ENCODE measurements at regions not wholly inside any gene's neighbourhood (a gene's known extent, or its start where the extent isn't known, plus 50 kb on each side); places are given as distances from the start of the nearest gene placed in this dataset.

DNA sequence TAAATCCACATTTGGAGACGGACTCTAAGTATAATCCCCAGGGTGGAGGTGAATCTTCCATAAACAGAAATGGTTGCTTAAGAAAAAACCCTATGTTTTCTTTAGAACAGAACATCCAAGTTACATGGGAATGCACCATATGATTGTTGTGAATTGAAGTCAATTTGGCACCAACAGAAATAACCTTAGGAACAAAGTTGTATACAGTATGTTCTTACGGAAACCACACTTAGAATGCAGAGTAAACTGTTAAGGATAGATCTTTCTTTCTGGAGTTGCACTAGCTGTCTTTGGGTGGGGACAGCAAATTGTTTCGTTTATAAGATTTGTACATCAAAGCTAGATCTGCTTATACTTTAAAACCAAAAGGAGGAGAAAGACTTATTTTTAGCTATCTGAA lies 316.4 kb downstream of the PTEN start:
- 85% methylated on average over 3 of the region's 3 CpGs; no CpG with 5 or more reads in 1 of the 2 experiments for WGBS, 2 experiments (ENCODE audit: extremely low coverage in 1 of 2, insufficient coverage in 1 of 2, insufficient read length in 1 of 2, insufficient replicate concordance in 2 of 2, low coverage in 1 of 2, low lambda C conversion rate in 2 of 2, missing lambda C conversion rate in 1 of 2)
- Histone ChIP-seq H3K18ac (ENCODE audit: extremely low read depth, low read length) (no peak overlapping the region), H3K23me2 (ENCODE audit: low read depth, low read length) (no peaks in the 10 kb centered on the region), H4K5ac (ENCODE audit: insufficient read length, low read depth, low read length) (no peak overlapping the region), H4K8ac (ENCODE audit: extremely low read depth, insufficient read depth, low read length) (no peak overlapping the region), H3K23ac (ENCODE audit: insufficient read length) (no peak overlapping the region), H3K36me3 (ENCODE audit: control insufficient read depth in 2 of 4, insufficient read depth in 4 of 4, low read length in 3 of 4) (no peaks in the 10 kb centered on the region), H2BK12ac (ENCODE audit: low read depth, low read length) (no peak overlapping the region), H3K9me3 (ENCODE audit: insufficient read depth in 2 of 2, low read depth in 1 of 2, low read length in 1 of 2) (no peaks in the 10 kb centered on the region), H3K79me1 (ENCODE audit: low read depth, low read length) (no peaks in the 10 kb centered on the region), H2BK120ac (replicated peaks; ENCODE audit: low read depth, low read length) (no peak overlapping the region), H3K27ac (ENCODE audit: low read depth, low read length) (no peak overlapping the region), H3K4ac (replicated peaks; ENCODE audit: insufficient read length, low read depth, low read length) (no peak overlapping the region), H2AK5ac (ENCODE audit: low read depth, low read length) (no peak overlapping the region), H3K56ac (replicated peaks; ENCODE audit: insufficient read length, low read depth, low read length) (no peak overlapping the region), H3K27me3 (replicated peaks in 1 of 4; ENCODE audit: control insufficient read depth in 3 of 4, extremely low read depth in 1 of 4, insufficient read depth in 3 of 4, low read length in 3 of 4) (no peaks in the 10 kb centered on the region), H2BK15ac (ENCODE audit: low read length) (no peak overlapping the region), H2BK20ac (ENCODE audit: low read length) (no peak overlapping the region), H3K4me1 (replicated peaks in 1 of 4; ENCODE audit: control insufficient read depth in 3 of 4, insufficient read depth in 4 of 4, low read length in 3 of 4) (peaks cover 0 to 2% (median 0%) of the 10 kb centered on the region in 4 experiments; a peak in 1 of 7 replicates), H3K4me2 (ENCODE audit: insufficient read depth in 1 of 2, low read depth in 2 of 2, low read length in 2 of 2) (no peak overlapping the region), H3K4me3 (ENCODE audit: extremely low read depth in 1 of 4, insufficient read depth in 2 of 4, low read depth in 3 of 4, low read length in 4 of 4) (no peak overlapping the region), H4K91ac (replicated peaks; ENCODE audit: insufficient read length, low read length) (no peak overlapping the region), H3K14ac (ENCODE audit: insufficient read length) (no peak overlapping the region), H2BK5ac (ENCODE audit: low read depth, low read length) (no peak overlapping the region), H2AFZ (ENCODE audit: low read length) (no peak overlapping the region), H3K9ac (replicated peaks in 1 of 4; ENCODE audit: extremely low read depth in 1 of 4, low read depth in 3 of 4, low read length in 3 of 4) (no peak overlapping the region), H3K79me2 (ENCODE audit: control insufficient read depth in 1 of 2, insufficient read depth in 2 of 2, low read length in 2 of 2) (no peaks in the 10 kb centered on the region), H4K20me1 (replicated peaks in 1 of 2; ENCODE audit: control insufficient read depth in 1 of 2, insufficient read depth in 2 of 2, low read length in 2 of 2) (no peaks in the 10 kb centered on the region)
- ChIA-PET CTCF (ENCODE audit: partially characterized antibody) (no interaction called here), POLR2A (ENCODE audit: partially characterized antibody) (no interaction called here)
- DNase-seq (ENCODE audit: low read depth in 1 of 2, low spot score in 2 of 2) (no peak), FAIRE-seq (no peak)
- no peak for TF ChIP-seq SP2 (IDR thresholded peaks at IDR 0.05; ENCODE audit: low read length)
- no peak for TF ChIP-seq KDM5A (IDR thresholded peaks at IDR 0.05; ENCODE audit: low read length)
- no peak for TF ChIP-seq CBX8 (IDR thresholded peaks at IDR 0.05; ENCODE audit: borderline replicate concordance, low read depth, low read length)
- no peak for TF ChIP-seq SUZ12 (IDR thresholded peaks at IDR 0.05; ENCODE audit: low read length)
- no peak for TF ChIP-seq BACH1 (IDR thresholded peaks at IDR 0.05; ENCODE audit: low read length)
- no peak for TF ChIP-seq RAD21 (IDR thresholded peaks at IDR 0.05 in 1 of 2, conservative IDR thresholded peaks at IDR 0.05 in 1 of 2; ENCODE audit: low read depth in 2 of 2, low read length in 2 of 2)
- no peak for TF ChIP-seq ASH2L (IDR thresholded peaks at IDR 0.05; ENCODE audit: low read length)
- no peak for TF ChIP-seq SIRT6 (IDR thresholded peaks at IDR 0.05; ENCODE audit: low read length)
- no peak for TF ChIP-seq HDAC6 (IDR thresholded peaks at IDR 0.05; ENCODE audit: low read depth, low read length)

All from H1 (cell line).